Fibroblast of lung (primary cell): ENCODE measurements at regions not wholly inside any gene's neighbourhood (a gene's known extent, or its start where the extent isn't known, plus 50 kb on each side); places are given as distances from the start of the nearest gene placed in this dataset.

Experiments
- EZH2 ChIP-seq: IDR thresholded peaks from 2 replicates; pipeline ENCODE4 v1.5.1; 2012; ENCODE audit warnings: low read length, control low read depth, mild to moderate bottlenecking; ENCODE audit errors: missing control alignments
- TF ChIP-seq, protein P1 (sequence below), 2 donors: IDR thresholded peaks in 1 of 2; conservative IDR thresholded peaks in 1 of 2; 1 replicate in 1 of 2; 2 replicates in 1 of 2; pipeline ENCODE4 v1.5.1; 2011 to 2012; ENCODE audit warnings: low read length in 2 of 2, control low read depth in 1 of 2, inconsistent platforms in 1 of 2, low read depth in 1 of 2, mild to moderate bottlenecking in 1 of 2

DNA sequence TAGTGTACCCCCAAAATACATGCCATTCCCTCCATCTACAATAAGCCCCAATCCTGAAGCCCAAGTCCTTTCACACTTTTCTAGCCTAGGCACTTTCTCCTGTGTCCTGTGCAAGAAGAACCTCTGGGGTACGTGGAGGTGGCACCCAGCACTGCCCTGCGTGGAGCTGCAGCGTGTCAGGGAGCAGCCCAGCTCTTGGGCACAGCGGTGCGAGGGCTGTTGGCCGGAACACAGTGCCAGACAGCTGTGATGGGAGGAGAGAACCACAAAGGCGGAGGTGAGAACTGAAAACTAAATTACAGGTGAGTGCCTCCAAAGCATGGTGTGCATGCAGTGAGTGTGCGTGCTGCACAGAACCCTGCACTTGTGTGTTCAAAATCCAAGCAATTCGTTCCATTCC lies 621.3 kb upstream of the ADARB2 start:
- TF ChIP-seq, protein P1, sequence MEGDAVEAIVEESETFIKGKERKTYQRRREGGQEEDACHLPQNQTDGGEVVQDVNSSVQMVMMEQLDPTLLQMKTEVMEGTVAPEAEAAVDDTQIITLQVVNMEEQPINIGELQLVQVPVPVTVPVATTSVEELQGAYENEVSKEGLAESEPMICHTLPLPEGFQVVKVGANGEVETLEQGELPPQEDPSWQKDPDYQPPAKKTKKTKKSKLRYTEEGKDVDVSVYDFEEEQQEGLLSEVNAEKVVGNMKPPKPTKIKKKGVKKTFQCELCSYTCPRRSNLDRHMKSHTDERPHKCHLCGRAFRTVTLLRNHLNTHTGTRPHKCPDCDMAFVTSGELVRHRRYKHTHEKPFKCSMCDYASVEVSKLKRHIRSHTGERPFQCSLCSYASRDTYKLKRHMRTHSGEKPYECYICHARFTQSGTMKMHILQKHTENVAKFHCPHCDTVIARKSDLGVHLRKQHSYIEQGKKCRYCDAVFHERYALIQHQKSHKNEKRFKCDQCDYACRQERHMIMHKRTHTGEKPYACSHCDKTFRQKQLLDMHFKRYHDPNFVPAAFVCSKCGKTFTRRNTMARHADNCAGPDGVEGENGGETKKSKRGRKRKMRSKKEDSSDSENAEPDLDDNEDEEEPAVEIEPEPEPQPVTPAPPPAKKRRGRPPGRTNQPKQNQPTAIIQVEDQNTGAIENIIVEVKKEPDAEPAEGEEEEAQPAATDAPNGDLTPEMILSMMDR (conservative IDR thresholded peaks at IDR 0.05 in 1 of 2, IDR thresholded peaks at IDR 0.05 in 1 of 2; ENCODE audit: low read depth in 1 of 2, low read length in 2 of 2): no peak
- no peak for TF ChIP-seq EZH2
